NCI-H1092 treated with DMSO at 0.1 percent for 48 hours (cell line): ENCODE measurements at regions not wholly inside any gene's neighbourhood (a gene's known extent, or its start where the extent isn't known, plus 50 kb on each side); places are given as distances from the start of the nearest gene placed in this dataset.

ENCODE experiments used
- DNase-seq: peaks from one replicate; lab custom pipeline; 2025; lab: John Stamatoyannopoulos, UW

DNA sequence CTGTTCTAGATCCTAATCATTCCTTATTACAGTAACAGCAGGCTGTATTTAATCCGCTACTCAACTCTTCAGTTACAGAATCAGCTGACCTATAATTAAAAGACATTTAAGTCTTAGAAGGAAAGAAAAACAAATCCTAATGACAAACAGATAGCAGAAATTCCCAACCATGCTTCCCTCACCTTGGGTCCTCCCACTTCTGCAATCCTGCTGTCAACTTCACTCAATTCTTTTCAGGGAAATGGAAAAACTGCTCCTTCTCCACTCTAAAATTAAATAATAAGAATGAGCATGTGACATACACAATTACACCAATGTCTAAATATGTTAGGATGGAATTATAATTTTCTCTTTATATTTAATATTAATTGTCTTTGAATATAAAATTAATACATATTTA lies 182.6 kb upstream of the LYPLAL1 start:
- no peak for DNase-seq

DNA sequence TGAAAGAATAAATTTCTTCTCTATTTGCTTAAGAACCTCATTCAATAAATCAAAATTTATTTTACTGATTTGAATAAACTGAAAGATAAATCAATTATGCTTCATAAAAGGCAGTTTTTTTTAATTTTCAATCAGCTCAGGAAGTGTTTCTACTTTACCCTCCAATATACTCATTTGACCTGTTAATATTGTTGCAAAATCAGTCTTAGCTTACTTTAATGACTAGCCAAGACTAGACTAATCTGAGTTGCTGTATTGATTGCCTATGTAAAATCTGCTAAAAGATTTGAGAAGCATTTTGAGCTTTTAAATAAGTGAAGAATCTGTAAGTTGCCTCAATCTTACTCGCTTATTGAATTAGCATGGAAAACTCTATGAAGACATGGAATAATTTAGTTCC lies 179.1 kb upstream of the LYPLAL1 start:
- no peak for DNase-seq

DNA sequence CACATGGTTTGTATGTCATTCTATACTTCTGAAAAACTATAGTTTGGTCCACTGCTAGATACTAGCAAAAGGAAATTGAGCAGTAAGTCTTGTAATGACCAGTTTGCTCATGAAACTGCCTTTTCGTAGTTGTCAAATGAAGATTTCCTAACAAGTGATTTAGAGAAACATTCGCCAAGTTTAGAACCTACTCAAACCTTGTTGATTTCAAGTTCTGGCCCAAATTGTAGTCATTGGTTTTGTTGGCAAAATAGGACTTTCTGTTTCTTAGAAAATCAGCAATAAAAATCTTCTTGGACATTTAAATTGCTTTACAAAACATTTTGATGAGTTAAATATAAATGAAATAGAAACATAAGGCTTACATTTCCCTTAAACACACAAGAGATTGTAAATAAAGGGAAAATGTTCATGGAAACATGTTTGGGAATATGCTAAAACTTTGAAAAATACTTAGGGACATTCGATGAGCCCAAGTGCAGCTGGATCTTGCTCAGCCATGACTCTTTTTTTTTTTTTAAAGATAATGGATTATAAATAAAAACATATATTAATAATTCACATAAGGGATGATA lies 178.5 kb upstream of the LYPLAL1 start:
- DNase-seq, result no peak

DNA sequence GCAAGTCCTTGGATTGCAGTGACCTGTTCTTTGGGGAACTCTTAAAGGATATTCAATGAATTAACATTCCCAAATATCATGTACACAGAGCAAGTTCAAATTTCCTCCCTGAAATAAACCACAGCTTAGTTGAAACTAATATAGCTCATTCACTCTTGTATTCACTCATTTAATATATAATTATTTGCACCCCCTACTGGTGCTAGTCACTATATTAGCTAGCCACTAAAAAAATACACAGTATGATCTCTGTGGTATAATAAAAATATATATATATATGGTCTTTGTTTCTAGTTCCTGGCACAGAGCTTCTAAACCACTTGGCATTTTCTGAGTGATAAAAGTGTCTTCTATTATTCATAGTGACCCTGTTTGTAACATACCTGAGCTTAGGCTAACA lies 177.3 kb upstream of the LYPLAL1 start:
- DNase-seq, result no peak

DNA sequence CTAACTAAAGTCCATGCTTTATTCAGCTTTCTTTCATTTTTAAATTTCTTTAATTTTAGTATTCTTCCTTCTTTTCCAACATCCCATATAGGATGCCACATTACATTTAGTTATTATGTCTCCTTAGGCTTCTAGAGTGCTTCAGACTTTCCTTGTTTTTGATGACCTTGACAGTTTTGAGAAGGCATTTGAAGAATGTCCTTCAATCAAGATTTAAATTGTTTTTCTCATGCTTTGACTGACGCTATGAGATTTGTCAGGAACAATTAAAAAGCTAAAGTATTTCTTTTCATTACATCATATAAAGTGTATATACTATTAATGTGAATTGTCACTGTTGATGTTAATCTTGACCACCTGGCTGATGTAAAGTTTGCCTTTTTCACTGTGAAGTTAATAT lies 173.7 kb upstream of the LYPLAL1 start:
- no peak for DNase-seq

DNA sequence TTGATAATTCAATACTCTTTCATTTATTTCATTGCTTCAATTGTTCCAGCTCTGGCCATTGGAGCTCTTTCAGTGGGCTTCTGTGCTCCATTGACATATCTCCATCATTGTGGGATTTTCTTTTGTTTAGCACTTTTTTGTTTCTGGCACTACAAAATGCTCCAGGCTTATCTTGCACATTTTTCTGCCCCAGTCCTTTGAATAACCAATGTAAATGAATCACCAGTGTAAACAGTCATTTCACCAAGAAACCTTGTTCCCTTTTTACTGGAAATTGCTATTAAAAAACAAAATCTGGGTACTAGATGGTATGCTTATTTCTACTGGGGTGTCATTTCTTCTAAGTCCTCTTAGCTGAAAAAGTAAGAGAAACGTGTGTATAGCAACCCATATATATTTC lies 173.0 kb upstream of the LYPLAL1 start:
- no peak for DNase-seq

DNA sequence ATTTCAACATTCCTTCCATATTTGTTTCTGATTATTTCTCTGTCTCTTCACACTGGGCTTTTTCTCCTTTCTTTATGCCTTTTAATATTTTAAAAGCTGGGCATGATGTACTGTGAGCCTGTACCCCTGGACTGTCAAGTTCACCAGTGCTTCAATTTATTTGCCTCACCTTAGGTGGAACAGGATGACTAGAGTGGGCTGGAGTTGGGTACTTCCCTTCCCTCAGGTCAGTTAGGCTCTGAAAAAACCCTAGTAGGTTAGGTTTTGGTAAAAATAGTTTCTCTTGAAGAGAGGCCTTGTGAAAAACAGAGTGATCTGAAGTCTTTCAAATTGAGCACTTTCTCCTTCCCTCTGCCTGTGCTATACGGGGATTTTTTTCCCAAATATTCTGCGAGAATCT lies 163.0 kb upstream of the LYPLAL1 start:
- no peak for DNase-seq

DNA sequence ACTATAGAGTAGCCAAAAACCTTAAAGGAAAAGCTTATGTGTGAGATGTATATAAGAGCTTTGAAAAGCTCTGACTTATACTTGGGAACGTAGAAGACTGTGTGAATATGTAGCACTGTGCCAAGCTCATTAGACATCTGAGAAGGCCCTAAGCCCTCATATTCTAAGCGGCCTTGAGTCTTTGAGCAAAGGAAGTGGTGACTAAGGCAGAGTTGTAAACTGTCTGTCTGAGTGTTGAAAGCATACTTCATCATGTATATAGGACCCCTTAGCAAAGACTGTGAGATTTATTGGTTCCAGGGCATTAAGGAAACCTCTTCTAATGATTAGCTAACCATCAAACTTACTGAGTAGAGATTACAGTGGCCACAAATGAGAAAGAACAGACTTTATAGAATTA lies 153.3 kb upstream of the LYPLAL1 start:
- DNase-seq, result no peak

DNA sequence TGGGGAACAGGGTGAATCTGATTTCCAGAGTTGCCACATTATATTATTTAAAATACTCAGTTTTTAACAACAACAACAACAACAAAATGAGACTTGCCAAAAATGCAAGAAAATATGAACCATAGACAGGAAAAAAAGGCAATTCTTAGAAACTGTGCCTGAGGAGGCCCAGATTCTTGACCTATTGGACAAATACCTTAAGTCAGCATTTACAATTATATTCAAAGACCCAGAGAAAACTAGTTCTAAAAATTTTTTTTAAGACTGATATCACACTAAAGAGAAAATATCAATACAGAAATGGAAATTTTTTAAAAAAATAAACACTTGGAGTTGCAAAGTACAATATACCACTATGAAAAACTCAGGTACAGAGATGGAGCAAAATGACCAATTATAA lies 152.8 kb upstream of the LYPLAL1 start:
- DNase-seq, result no peak

DNA sequence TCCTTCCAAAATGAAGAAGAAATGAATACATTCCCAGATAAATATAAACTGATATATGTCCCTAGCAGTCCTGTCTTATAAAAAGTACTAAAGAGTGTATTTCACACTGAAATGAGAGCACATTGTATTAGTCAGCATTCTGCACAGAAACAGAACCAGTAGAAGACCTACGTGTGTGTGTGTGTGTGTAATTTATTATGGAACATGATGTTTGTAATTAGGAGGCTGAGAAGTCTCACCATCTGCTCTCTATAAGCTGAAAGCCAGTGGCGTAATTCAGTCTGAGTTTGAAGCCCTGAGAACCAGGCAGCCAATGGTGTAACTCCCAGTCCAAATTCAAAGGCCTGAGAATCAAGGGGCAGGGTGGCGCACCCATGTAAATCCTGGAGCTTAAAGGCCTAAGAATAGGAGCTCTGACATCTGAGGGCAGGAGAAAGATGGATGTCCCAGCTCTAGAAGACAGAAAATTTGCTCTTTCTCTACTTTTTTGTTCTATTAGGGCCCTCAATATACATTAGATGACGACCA lies 146.5 kb upstream of the LYPLAL1 start:
- DNase-seq, result no peak

DNA sequence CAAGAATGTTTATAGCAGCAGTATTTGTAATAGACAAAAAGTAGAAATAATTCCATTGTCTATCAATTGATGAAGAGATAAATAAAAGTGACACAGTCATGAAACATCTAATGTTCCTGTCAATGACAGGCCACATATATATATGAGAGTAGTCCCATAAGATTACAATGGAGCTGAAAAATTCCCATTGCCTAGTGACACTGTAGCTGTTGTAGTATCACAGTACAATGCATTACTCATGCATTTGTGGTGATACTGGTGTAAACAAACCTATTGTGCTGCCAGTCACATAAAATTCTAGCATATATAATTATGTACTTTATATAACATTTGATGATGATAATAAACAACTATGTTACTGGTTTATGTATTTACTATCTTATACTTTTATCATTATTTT lies 141.9 kb upstream of the LYPLAL1 start:
- DNase-seq, result no peak

DNA sequence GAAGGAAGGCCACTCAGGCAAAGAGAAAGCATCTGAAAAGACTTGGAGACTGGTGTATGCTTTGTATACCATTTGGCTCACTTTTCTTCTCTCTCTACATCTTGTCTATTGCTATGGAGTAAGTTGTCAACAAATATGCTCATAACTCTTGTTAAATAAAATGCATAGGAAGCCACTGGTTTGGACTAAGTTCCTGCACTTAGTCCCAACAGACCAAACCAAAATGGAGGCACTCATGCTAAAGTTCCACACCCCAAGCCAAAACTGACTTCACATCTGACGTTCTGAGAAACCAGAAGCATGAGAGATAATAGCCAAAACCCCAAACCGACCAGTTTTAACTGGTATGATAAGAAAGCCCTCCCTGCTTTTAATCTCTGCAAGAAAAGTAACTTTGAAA lies 135.3 kb upstream of the LYPLAL1 start:
- DNase-seq, result no peak

DNA sequence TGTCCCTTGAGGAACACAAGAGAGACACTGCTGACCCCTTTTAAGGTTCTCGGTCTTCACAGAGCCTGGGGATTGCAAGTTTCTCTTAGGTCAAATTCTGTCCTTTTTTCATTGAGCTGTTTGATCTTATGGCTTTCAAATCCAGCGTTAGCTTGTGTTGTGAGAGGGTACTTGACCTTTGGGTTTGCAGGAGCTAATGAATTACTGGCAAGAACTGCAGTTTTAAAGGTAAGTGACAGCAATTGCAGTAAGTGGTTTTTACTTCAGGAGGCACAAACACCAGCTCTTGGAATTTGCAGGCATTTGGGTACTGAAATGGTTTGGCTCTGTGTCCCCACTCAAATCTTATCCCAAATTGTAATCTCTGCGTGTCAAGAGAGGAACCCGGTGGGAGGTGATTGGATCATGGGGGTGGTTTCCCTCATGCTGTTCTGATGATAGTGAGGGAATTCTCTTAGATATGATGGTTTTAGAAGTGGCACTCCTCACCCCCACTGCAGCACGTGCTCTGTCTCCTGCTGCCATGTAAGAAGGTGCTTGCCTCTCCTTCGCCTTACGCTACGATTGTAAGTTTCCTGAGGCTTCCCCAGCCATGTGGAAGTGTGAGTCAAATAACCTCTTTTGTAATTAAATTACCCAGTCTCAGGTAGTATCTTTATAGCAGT lies 134.5 kb upstream of the LYPLAL1 start:
- DNase-seq, result no peak

DNA sequence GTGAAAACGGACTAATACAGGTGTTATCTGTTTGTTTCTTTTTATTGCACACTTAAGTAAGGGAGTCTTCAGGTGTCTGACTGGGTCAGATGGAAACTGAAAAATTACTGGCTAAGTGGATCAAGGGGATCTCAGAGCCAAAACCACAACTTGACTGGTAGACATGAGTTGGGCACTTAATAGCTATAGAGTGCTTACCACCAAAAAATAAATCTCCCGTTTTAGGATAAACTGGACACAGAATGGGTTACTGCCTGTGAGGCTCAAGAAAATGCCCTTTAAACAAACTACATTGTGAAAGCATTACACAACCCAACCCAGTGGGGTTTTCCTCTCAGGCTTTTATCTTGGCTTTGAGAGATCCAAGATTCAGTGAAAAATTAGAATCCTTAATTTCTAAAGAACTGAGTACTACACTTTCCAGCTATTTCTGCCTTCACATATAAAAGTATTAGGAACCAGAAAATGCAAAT lies 134.0 kb upstream of the LYPLAL1 start:
- no peak for DNase-seq

DNA sequence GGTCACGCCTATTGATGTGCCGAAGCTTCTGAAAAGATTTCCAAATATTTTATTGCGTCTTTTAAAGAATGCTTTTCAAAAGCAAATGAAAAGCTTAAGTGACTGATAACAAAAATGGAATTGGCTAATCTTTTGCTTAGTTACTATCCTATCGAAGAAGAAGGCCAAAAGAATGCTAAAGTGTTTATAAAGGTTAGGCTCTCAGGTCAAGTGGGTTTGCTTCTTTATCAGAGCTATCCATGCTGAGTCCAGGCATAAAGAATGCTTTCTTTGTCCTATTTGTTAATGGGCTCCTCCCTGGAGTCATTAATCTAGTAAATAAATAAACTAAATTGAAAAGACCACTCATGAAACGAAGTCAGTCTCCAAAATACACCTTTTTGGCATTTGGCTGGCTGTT lies 133.4 kb upstream of the LYPLAL1 start:
- no peak for DNase-seq

DNA sequence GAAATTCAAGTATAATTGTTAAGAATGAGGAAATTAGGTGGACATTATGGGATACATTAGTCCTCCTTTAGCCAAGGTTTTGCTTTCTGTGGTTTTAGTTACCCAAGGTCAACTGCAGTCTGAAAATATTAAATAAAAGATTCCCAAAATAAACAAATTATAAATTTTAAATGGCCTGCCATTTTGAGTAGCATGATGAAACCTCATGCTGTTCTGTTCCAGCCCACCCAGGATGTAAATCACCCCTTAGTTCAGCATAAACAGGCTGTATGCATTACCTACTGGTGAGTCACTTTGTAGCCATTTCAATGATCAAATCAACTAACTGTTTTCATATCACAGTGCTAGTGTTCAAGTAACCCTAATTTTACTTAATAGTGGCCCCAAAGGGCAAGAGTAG lies 132.5 kb upstream of the LYPLAL1 start:
- DNase-seq, result no peak

DNA sequence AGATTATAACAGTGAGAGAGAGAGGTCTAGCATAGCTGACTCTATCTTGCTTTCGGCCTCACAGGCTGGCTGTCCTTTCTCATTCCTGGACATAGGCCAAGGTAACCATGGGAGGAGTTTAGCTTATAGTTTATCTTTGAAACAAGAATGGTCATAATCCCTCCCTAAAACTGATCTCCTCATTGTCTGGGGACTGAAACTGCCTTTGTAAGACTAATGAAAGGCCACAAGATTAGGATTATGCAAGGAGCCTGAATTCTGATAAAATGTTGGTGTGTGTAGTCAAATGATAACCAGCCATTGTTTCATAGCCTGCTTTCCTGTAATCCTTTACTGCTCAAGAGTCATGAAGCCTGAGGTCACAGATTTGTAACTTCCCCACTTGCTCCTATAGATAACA lies 131.9 kb upstream of the LYPLAL1 start:
- DNase-seq, result no peak

DNA sequence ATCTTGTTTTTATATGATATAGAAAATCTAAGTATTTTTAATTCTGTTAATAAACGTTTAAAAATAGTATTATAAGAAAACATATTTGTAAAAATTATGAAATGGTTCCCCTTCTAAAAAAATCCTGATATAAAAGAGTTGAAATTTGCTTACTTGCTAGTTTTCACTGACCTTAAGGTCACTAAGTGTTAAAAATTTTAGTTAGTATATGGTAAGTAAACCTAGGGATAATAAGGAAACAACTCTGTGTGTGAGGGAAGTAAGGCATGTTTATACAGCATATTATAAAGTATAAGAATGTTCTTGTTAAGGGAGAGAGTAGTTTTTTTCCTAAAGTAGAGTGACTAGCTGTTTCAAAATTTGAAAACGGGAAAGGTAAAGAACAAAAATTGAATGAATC lies 130.9 kb upstream of the LYPLAL1 start:
- no peak for DNase-seq

DNA sequence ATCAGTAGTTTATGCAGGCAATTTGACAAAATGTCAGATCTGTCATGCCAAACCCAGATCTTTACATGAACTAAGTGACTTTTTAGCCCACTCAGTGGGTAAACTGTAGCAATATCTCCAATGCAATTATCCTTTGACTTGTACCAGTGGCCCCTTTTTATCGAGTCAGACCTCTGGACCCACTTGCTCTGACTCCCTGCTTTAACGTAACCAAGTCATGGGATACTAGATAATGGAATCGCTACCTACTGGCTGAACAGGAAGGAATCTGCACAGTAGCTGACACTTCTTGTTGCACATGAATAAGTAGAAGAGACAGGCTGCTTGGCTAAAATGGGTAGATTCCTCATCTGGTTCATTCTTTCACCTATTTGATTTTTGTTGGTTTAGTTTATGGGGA lies 128.4 kb upstream of the LYPLAL1 start:
- no peak for DNase-seq

DNA sequence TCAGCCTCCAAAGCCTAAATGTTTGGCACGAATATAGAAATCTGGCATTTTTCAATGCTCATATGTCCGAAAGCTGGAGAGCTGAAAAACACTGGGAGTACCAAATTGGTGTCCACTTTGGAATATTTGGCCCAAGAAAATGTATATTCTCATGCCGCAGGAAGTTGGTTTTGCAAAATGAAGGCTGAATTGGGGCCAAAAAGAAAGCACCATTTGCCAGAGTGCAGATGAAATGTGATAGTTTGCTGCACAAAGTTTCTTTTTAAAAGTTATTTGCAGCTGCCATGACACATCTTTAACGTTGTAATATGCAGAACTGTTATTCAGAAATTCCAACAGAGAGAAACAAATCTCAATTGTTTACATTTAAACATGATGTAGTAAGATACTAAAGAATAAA lies 124.2 kb upstream of the LYPLAL1 start:
- DNase-seq, result no peak

DNA sequence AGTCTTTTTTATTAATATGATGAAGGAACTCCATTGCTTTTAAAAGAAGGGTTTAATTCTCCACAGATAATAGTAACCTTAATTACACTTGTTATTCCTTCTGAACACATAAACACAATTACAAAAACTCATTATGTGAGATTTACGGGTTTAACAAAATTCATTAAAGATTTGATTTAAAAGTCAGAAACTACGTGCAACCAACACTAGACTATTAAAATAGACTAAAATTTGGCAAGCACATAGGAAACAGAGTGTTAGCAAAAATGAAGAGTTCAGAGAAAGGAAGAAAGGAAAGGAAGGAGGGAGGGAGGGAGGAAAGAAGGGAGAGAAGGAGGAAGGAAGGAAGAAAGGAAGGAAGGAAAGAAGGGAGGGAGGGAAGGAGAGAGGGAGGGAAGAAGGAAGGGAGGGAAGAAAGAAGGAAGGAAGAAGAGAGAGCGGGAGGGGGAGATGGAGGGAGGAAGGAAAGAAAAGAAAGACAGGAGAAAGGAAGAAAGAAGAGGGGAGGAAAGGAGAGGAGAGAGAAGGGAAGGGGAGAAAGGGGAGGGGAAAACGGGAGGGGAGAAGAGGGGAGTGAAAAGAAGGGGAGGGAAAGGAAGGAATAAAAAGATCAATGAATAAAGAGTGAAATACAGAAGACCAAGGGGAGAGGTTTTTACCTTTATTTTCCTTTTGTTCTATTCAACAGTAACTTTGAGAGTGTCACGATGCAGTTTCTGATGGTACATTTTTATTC lies 123.4 kb upstream of the LYPLAL1 start:
- no peak for DNase-seq

DNA sequence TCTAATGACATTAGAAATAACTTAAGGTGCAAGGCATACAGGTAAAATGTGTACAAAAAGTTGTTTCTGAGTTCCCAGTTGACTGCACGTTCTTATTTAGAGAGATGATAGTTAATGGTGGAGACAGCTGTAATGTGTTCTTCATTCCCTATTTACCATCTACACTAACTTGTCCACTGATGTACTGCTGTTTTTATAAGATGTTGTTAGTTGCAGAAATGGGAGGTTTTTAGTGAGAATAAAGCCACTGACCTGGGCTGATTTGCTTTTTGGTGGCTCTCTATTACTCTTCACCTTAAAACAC lies 122.9 kb upstream of the LYPLAL1 start:
- DNase-seq, result no peak

DNA sequence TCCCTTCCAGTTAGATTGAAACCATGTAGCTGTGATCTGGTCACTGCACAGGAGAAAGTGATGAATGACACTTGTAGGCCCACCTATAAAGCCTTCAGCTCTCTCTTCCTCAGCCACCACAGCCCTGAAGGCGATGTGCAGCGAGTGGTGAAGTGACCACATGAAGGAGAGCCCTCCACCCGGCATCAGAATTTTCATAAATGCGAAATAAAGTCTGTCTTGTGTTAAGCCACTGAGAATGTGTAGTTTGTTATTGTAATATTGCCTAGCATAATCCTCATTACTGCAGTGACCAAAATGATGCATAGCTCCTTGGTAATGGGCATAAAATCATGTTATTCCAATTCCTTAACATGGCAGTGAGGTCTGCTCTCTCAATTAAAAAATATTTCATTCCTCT lies 122.1 kb upstream of the LYPLAL1 start:
- no peak for DNase-seq
